Hindlimb muscle (tissue), 1 donor: ENCODE measurements at regions not wholly inside any gene's neighbourhood (a gene's known extent, or its start where the extent isn't known, plus 50 kb on each side); places are given as distances from the start of the nearest gene placed in this dataset.
"Not testable (repeated sequence)": the region's sequence is repeated elsewhere in the genome, so short reads cannot be mapped to it uniquely, and the experiment has no call there.

Experiments used
- DNase-seq: peaks from one replicate; pipeline ENCODE4 v3.0.0-alpha.2; 2013

DNA sequence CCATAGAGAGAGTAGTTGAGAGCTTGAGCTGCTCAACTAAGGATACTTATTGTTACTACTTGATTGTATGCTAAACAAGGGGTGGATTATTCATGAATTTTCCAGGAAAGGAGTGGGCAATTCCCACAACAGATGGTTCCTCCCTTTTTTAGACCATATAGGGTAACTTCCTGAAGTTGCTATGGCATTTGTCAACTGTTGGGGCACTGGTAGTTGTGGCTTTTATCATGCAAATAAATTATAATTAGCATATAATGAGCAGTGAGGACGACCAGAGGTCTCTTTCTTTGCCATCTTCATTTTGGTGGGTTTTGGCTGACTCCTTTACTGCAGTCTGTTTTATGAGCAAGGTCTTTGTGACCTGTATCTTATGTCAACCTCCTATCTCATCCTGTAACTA lies 1403.5 kb upstream of the PABPC4L start:
- no peak for DNase-seq

DNA sequence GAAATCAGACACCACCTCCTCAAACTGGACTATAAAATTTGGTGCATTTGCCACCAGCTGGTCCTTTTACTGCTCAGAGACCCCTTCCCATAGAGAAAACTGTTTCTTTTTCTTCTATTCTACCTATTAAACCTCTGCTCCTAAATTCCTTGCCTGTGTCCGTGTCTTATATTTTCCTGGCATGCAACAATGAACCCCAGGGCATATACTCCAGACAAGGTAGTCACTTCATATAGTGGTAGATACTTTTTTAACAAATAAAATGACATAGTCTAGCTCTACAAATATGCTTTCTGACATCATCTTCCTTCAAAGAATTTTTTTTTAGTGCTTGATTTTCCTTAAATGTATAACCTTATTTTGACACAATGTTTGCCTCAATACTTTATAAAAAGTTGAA lies 1402.9 kb upstream of the PABPC4L start:
- DNase-seq, result no peak

DNA sequence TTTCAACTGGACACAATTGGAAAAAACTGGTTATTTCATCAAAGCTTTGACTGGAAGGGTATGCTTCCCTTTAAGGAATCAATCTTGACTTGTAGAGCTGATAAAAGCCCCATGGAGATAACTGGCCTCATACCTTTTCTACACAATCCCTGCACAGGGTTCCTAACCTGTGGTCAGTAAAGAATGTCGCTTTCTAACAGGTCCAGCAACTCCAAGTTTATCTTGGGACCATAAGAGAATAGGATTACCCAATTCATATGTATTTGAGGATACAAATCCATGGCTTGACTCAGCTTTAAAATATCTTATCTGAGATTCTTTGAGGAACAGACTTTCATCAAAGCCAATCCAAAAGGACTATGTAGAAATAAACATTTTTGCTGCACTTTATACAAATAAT lies 1399.8 kb upstream of the PABPC4L start:
- DNase-seq, result no peak

DNA sequence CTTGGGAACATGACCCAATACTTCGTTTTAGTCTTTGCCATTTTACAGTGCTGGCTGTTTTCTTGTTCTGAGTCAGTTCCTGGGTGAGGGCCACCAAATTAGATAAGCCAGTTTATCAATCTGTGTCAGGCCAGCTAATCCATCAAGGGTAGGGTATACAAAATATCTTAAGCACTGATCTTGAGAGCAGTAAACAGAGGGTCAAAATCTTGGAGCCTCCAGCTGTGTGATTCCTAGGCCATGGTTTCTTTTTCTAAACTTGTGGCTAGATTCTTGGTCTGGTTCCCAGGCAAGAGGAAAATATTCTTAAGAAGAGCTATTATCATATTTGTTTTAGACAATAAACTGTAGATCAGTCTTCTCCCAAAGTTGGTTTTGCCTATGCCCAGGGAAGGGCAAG lies 1396.6 kb upstream of the PABPC4L start:
- DNase-seq, result no peak

DNA sequence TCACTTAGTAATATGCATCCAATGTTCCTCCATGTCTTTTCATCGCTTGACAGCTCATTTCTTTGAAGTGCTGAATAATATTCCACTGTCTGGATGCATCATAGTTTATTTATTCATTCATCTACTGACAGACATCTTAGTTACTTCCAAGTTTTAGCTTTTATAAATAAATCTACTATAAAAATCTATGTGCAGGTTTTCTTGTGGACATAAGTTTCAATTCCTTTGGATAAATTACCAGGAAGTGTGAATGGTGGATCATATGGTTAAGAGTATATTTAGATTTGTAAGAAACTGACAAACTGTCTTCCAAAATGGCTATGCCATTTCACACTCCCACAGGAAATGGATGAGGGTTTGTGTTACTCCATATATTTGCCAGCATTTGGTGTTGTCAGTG lies 1392.9 kb upstream of the PABPC4L start:
- DNase-seq, result no peak

DNA sequence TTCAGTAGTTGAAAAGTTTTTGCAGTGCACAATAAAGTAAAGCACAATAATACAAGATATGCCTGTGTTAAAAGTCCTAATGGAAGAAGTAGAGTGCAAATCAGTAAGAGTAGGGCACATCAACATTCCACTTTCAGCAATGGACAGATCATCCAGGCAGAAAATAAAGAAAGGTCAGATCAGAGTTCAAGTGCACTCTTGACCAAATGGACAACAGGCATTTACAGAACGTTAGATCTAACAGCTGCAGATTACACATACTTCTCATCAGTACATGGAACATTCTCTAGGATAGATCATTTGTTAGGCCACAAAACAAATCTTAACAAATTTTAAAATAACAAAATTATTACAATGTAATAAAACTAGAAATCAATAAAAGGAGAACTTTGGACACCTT lies 1373.5 kb upstream of the PABPC4L start:
- no peak for DNase-seq

DNA sequence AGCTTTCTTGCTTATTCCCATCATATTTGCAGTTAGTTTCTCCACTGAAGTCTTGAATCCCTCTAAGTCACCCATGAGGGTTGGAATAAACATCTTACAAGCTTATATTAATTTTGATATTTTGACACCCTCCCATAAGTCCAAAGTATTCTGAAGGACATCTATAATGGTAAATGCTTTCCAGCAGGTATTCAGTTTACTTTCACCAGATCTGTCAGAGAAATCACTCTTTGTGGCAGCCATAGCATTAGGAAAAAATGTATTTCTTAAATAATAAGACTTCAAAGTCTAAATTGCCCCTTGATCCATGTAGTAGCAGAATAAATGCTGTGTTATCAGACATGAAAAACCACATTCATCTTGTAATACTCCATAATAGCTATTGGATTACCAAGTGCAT lies 1371.7 kb upstream of the PABPC4L start:
- DNase-seq, result no peak

DNA sequence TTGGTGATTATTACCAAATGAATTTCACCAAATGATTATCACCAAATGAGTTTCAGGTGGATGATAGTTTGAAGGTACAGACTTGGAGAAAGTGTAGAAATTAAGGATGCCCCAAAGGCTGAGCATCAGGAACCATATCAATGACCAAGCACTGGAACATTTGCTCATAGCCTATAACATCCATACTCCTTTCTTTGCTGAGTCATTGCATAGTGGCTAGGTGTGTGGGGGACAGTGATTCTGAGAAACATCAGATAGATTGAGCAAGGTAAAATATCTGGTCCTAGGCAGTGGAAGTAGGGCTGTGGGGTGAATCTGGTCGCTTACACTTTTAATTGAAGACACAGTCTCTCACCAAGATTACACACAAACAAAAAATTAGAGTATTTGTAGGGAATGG lies 1362.5 kb upstream of the PABPC4L start:
- no peak for DNase-seq

DNA sequence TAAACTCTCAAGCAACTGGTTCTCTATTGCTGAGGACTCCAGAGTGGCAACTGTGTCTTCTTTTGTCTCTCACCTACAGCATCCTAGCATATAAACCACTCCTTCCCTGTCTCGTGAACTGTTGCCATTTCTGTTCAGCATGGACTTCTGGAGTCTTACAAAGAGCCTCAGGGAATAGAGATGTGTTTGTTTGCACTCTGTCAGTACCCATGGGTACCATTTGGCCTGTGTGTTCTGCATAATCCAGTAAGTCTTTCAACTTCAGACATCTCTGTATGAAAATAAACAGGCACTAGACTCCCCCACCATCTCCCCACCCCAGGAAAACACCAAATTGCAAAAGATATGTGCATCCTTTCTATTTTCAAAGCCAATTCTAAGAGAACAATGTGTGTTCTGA lies 1351.6 kb upstream of the PABPC4L start:
- no peak for DNase-seq

DNA sequence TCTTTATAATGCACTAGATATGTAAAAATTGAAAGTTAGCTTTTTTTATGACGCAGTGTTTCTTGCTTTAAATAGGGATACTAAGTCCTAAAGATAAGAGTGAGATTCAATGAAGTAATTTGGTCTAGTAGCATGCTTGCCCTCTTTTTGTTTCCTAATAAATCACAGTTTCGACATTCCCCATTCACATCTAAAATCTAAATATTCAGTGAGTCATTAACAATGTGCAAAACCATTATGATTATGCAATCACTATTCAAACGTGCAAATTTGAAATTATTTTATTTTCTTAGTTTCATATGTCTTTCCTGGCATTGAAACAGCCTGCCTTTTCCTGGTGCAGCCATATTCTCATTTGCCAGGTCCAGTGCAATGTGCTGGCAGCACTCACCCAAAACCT lies 1350.5 kb upstream of the PABPC4L start:
- DNase-seq, result no peak

DNA sequence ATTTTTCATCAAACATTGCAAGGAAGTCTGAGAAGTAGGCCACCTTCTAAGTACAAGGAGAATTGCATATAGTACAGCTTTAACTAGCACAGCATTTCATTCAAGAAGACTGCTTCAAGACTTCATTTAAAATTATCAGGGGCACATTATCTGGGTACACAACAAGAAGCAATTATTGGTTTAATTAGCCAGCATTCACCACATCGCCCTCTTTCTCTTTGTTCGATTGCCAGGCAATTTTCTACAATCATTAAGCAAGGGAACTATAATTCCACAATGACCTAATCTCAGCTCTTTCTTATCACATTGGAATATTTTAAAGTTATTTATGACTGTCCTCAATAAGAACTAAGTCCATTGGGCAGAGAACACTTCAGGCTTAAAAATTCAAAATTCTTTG lies 1347.1 kb upstream of the PABPC4L start:
- DNase-seq, result no peak

DNA sequence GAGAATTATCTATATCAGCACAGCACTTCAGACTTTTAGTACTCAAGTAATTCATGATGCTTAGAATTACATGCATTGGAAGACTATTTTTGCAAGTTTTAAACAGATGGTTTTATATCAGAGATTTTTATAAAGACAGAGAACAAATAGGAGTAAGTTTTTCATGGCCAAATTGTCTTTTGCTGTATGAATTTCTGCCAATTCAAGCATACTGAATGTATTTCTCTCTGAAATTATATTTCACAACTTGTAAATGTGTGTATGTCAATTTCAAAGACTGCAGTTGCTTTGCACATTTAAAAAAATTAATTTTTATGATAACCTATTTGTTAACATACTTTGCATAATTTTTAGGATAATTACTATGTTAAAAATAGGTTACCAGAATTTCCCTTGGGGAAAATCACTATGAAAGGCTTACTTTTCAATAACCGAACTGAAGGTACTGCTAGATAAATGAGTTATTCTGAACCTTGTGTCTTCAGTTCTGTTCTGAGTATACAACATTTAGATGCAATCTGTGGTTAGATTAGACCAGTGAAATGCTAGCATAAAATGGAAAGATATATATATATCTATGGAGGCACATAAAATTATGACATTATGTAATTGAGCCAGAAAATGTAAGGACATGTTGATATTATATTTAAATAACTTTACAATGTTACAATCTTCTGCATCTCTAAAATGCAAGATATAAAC lies 1344.2 kb upstream of the PABPC4L start:
- DNase-seq, result no peak

DNA sequence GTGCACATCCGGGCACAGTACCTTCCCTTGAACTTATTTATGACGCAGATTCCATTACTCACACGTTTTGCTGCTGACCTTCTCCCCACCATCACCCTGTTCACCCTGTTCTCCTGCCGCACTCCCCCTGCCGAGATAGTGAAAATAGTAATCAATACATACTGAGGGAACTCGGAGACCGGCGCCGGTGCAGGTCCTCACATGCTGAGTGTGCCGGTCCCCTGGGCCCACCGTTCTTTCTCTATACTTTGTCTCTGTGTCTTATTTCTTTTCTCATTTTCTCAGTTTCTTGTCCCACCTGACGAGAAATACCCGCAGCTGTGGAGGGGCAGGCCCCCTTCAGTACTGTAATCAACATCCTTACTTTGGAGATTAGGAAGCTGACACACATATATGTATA lies 1337.1 kb upstream of the PABPC4L start:
- no peak for DNase-seq

DNA sequence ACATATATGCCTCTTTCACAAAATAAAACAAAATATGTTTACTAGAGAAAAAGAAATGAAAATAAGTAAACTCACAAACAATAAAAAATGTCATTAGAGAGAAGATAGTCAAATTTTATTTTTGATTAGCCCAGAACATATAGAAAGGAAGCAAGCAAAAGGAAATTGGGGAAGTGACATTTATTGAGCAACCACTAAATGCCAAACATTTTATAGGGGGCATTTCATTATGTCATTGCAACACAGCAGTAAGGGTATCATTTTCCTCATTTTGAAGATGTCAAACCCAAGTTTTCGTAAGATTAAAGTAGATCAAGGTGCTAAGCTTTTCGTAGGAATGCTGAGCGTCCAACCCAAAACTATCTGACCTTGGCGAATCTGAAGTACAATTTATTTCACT lies 1331.5 kb upstream of the PABPC4L start:
- DNase-seq, result no peak

DNA sequence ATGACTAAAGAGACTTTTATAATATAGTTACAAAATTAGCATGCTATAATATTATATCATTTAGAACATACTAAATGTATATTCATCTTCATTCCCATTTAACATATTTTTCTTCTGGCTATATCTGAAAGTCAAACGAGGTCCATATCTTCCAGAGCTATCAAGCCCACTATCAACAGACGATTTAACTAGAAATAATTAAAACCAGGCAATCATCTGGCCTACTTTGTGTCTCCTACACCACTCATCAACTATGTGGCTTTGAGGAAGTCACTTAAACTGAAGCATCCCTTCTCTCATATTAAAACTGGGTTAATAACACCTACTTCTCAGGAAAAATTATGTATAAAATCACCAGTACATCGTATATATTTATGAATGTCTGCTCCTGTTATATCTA lies 1330.5 kb upstream of the PABPC4L start:
- DNase-seq, result no peak

DNA sequence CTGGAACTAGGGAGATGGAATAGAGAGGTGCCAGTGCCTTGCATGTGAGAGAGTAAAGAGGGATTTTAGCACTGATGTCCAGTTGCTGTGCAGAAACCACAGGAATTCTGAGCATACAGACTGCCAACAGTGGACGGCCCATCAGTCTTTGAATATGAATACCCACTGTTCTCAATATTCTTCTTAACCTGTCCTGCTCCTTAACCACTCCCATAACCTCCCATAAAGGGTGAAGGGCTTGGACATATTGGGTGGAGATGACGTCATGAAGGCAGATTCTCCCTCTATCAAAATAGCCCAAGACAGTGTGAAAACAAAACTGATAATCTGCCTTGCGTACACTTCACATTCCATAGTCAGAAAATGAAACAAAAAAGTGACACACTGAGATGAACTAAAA lies 1313.7 kb upstream of the PABPC4L start:
- DNase-seq, result no peak

DNA sequence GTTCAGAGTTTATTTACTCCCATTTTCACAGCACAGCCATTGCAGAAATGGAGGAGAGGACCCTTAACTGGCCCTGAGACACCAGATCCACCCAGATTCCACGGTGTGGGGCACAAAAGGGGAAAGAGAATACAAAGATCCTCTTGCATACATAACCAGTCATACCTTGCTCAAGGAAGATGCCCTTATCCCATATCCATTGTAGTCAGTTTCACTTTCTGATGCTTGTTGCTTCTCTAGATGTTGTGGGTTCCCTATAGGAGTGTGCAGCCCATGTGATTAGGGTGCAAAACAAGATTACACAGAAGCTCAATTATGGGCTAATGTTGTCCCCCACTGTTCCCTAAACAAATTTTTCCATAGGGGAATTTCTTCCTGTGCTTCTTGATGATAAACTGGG lies 1309.0 kb upstream of the PABPC4L start:
- no peak for DNase-seq

DNA sequence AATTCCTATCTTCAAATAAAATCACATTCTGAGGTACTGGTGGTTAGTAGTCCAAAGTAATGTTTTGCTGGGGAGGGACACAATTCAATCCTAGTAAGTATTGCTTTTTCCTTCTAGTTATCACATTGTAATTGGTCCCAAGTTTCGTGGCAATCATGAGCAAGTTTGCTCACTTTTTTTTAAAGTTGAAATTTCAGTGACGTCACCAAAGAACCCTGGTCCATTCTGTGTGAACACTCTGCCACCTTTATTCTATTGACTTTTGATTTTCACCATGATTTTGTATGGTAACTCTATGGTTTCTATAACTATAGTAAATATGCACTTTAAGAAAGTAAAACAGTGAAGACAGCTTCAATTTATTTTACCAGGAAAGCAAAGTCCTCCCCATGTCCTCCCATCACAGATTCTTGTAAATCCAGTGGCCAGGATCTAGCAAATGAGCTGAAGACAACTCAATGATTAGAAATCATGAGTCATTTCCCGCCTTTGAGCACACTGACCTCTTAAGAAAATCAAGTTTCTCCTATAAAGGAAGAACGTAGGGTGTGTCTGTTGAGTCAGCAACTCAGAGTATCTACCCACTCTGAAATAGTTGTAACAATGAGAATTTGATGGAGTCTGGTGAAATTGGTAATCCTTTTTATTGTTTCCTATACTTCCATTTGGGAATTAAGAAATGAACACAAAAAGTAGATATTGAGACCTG lies 1306.6 kb upstream of the PABPC4L start:
- no peak for DNase-seq

DNA sequence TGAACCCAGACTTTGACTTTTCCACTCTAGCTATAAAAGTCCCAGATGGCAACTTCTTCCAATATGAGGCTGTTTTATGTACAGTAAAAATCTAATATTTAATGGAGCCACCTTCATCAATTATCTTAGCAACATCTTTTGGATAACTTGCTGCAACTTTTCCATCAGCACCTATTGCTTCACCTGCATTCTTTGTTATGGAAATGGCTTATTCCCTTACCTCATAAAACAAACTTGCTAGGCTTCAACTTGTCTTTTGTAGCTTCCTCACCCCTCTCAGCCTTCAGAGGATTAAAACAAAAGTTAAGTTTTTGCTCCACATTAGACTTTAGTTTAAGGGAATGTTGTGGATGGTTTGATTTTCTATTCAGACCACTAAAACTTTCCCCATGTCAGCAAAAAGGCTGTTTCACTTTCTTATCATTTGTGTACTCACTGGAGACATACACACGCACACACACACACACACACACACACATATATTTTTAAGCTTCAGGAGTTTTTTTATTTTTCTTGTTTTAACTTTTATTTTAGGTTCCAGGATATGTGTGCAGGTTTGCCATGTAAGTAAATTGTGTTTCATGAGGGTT lies 1296.1 kb upstream of the PABPC4L start:
- no peak for DNase-seq

DNA sequence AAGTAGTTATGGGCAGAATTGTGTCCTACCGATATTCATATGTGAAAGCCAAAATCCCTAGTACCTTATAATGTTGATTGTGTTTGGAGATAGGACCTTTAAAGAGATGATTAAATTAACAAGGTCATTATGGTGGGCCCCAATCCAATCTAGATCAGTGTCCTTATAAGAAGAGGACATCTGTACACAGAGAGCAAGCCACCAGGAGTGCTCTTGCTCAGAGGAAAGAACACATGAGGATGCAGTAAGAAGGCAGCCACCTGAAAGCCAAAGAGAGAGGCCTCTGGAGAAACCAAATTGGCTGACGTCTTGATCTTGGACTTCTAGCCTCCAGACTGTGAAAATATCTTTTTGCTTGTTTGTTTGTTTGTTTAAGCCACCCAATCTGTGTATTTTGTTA lies 1290.8 kb upstream of the PABPC4L start:
- no peak for DNase-seq

DNA sequence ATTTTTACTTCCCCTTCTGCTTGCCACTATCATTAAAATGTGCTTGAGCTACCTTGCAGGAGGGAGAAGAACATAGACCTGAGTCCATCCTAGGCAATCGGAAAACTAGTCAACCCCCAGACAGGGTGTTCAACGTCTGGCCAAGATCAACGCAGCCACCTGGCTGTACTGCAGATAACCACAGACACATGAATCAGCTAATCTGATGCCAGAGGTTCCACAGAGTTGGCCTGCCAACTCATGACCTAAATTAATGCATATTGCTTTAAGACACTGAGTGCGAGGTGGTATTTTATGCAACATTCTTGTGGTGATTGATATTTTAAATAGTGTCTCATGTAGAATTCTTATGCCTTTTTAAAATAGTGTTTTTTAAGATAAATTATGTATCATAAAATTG lies 1283.8 kb upstream of the PABPC4L start:
- DNase-seq, result no peak

DNA sequence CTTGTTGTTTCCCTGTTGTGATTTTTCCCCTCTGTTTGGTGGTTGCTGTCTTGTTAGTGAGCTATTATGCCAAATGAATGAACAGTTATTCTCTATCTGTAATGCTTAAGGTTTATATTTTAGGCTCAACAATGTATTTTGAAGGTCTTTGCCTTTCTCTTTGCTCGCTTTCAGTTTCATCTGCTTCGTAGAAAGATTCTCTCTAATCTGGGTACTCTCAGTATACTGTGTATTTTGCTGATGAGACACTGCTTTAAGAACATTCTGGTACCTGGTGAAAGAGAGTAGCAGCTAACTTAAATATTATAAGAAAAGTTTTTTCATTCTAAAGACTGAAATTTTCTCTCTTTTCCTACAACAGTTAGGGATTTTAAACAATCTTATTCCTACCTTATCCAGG lies 1274.7 kb upstream of the PABPC4L start:
- DNase-seq, result no peak

DNA sequence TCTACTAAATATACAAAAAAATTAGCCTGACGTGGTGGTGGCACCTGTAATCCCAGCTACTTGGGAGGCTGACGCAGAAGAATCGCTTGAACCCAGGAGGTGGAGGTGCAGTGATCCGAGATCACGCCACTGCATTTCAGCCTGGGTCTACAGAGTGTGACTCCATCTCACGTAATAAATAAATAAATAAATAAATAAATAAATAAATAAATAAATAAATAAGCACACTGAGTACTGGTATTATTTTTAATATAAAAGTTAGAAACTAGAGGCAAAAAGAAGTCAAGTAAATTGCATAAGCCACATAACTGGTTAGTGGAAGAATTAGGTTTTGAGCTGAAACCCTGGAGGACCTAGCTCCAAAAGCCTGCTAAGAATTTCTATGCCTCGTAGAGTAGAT lies 1262.7 kb upstream of the PABPC4L start:
- no peak for DNase-seq

DNA sequence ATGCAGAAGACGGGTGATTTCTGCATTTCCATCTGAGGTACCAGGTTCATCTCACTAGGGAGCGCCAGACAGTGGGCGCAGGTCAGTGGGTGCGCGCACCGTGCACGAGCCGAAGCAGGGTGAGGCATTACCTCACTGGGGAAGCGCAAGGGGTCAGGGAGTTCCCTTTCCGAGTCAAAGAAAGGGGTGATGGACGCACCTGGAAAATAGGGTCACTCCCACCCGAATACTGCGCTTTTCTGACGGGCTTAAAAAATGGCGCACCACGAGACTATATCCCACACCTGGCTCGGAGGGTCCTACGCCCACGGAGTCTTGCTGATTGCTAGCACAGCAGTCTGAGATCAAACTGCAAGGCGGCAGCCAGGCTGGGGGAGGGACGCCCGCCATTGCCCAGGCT lies 1246.0 kb upstream of the PABPC4L start:
- not testable (repeated sequence) for DNase-seq
